ENCODE measurements at regions not wholly inside any gene's neighbourhood (a gene's known extent, or its start where the extent isn't known, plus 50 kb on each side); places are given as distances from the start of the nearest gene placed in this dataset.

GRCh38 chr5:61614606-61615005 lies 282.5 kb downstream of the ZSWIM6 start:
- H3K4me3 ChIP-seq (ENCODE audit: low read depth, low read length) = no peak overlapping the region
- no peak for DNase-seq (ENCODE audit: low read depth)

GRCh38 chr5:61617039-61617438 lies 285.0 kb downstream of the ZSWIM6 start:
- TF ChIP-seq, protein P1, sequence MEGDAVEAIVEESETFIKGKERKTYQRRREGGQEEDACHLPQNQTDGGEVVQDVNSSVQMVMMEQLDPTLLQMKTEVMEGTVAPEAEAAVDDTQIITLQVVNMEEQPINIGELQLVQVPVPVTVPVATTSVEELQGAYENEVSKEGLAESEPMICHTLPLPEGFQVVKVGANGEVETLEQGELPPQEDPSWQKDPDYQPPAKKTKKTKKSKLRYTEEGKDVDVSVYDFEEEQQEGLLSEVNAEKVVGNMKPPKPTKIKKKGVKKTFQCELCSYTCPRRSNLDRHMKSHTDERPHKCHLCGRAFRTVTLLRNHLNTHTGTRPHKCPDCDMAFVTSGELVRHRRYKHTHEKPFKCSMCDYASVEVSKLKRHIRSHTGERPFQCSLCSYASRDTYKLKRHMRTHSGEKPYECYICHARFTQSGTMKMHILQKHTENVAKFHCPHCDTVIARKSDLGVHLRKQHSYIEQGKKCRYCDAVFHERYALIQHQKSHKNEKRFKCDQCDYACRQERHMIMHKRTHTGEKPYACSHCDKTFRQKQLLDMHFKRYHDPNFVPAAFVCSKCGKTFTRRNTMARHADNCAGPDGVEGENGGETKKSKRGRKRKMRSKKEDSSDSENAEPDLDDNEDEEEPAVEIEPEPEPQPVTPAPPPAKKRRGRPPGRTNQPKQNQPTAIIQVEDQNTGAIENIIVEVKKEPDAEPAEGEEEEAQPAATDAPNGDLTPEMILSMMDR (IDR thresholded peaks at IDR 0.05; ENCODE audit: control insufficient read depth, extremely low read depth, insufficient read depth) = no peak
- no peak overlapping the region for H3K4me3 ChIP-seq (ENCODE audit: low read depth, low read length)
- no peak for DNase-seq (ENCODE audit: low read depth)

More at GRCh38 chr5:61614606-61615005, 282.5 kb downstream of the ZSWIM6 start:
- TF ChIP-seq, protein P1 (IDR thresholded peaks at IDR 0.05; ENCODE audit: control insufficient read depth, extremely low read depth, insufficient read depth) = no peak

- no peak overlapping the region for H3K4me3 ChIP-seq (ENCODE audit: low read depth, low read length)
- TF ChIP-seq, protein P1 (IDR thresholded peaks at IDR 0.05; ENCODE audit: control insufficient read depth, extremely low read depth, insufficient read depth) = no peak
- DNase-seq (ENCODE audit: low read depth) = no peak
Measured at GRCh38 chr5:61617995-61618525, 286.0 kb downstream of the ZSWIM6 start.

GRCh38 chr5:61618577-61618976 lies 286.5 kb downstream of the ZSWIM6 start:
- H3K4me3 ChIP-seq (ENCODE audit: low read depth, low read length) = no peak overlapping the region
- no peak for DNase-seq (ENCODE audit: low read depth)
- TF ChIP-seq, protein P1 (IDR thresholded peaks at IDR 0.05; ENCODE audit: control insufficient read depth, extremely low read depth, insufficient read depth) = no peak

- no peak for DNase-seq (ENCODE audit: low read depth)
- H3K4me3 ChIP-seq (ENCODE audit: low read depth, low read length) = no peak overlapping the region
- TF ChIP-seq, protein P1 (IDR thresholded peaks at IDR 0.05; ENCODE audit: control insufficient read depth, extremely low read depth, insufficient read depth) = no peak
Measured at GRCh38 chr5:61619289-61619688, 287.2 kb downstream of the ZSWIM6 start.

DNA sequence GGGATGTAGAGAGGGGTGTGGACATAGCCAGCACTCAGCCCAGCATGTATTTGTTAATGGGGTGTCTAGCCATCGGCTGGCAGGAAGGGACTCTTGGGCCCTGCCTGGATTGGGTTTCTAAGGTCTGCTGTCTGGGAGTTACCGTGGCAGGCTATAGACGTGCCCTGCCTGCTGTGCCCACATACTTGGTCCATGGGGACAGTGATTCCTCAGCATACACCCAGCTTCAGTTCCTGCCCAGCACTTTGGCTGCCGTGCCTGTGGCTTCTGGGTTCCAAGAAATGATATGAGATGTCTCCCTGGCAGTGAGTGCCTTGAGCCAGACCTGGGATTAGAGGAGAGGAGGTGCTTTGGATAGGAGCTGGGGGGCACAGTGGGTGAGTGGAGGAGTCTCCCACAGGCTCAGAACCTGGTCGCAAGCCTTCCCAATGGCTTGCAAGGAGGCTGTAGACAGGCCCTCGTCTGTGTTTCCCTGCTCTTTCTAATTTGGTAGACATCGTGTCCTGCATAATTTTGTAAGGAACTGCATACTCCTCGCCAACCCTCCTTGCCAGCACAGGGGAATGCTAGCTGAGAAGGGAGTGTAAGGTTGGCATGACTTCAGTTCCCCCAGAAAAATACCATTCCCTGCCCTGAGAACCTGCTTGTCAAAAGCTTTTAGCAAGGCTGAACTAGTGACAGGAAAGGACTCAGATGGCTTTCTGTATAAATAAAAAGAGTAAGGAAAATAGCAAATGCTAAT lies 287.9 kb downstream of the ZSWIM6 start:
- no peak overlapping the region for H3K4me3 ChIP-seq (ENCODE audit: low read depth, low read length)
- TF ChIP-seq, protein P1 (IDR thresholded peaks at IDR 0.05; ENCODE audit: control insufficient read depth, extremely low read depth, insufficient read depth) = no peak
- DNase-seq (ENCODE audit: low read depth) = no peak

Data from LNCaP clone FGC (cell line).